K562 (cell line): ENCODE measurements at regions not wholly inside any gene's neighbourhood (a gene's known extent, or its start where the extent isn't known, plus 50 kb on each side); places are given as distances from the start of the nearest gene placed in this dataset.

Experiments
- ETV6 ChIP-seq, 3 experiments: fragments of 150-350 bp in 1 of 3; sonication (generic) in 1 of 3; formaldehyde crosslinking in 1 of 3; IDR thresholded peaks; 2 replicates each; pipeline versions ENCODE4 v1.6.1 to v1.8.0; 2014 to 2022; ENCODE audit warnings: borderline replicate concordance in 2 of 3, low read depth in 2 of 3, antibody characterized with exemption in 1 of 3, low read length in 1 of 3, mild to moderate bottlenecking in 1 of 3, missing genetic modification reagents in 1 of 3
- PREB ChIP-seq: sonication (generic); formaldehyde crosslinking; IDR thresholded peaks from 2 replicates; pipeline ENCODE4 v1.8.1; 2023; ENCODE audit warnings: mild to moderate bottlenecking, missing genetic modification reagents
- TF ChIP-seq, protein P1 (sequence below): sonication (generic); formaldehyde crosslinking; IDR thresholded peaks from 2 replicates; pipeline ENCODE4 v1.8.1; 2023; ENCODE audit warnings: missing genetic modification reagents, mild to moderate bottlenecking, borderline replicate concordance
- TF ChIP-seq, protein P2 (sequence below): sonication (generic); formaldehyde crosslinking; IDR thresholded peaks from 2 replicates; pipeline ENCODE4 v1.8.0; 2023; ENCODE audit warnings: mild to moderate bottlenecking, missing genetic modification reagents

DNA sequence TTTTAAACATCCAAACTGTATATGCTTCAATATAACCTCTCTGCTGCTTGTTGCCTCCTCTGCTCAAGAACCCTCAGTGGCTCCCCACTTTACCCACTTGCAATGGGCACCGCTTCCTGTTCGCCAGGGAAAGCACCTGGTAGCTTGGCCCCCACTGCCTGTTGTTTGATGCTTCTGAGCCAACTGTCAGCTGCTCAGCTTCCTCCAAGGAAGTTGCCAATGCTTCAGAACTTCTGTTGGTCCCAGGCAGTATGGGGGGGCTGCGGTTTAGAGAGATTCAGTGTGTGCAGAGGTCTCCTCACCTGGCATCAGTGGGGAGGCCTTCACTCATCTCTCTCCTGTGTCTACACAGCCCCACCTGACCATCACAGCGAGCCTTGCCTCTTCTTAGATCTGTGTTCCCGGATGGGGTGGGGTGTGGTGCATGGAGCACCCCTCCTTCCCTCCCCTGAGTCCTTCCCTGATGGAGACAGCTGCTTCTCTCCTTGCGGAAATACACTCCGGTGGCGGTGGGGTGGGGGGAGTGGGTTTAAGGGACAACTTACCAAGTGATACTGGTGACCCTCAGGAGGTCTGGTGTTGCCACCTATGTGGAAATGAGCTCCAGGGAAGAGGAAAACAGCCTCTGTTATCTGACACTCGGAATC, 308.1 kb downstream of the CDH26 start (continued):
- TF ChIP-seq PREB (CRISPR knock-in tag) (no peak), ETV6 (IDR thresholded peaks at IDR 0.05; ENCODE audit: borderline replicate concordance in 1 of 2, low read depth in 2 of 2, low read length in 1 of 2) (no peak), ETV6 (CRISPR knock-in tag; IDR thresholded peaks at IDR 0.05; ENCODE audit: borderline replicate concordance) (no peak)
- TF ChIP-seq, protein P1, sequence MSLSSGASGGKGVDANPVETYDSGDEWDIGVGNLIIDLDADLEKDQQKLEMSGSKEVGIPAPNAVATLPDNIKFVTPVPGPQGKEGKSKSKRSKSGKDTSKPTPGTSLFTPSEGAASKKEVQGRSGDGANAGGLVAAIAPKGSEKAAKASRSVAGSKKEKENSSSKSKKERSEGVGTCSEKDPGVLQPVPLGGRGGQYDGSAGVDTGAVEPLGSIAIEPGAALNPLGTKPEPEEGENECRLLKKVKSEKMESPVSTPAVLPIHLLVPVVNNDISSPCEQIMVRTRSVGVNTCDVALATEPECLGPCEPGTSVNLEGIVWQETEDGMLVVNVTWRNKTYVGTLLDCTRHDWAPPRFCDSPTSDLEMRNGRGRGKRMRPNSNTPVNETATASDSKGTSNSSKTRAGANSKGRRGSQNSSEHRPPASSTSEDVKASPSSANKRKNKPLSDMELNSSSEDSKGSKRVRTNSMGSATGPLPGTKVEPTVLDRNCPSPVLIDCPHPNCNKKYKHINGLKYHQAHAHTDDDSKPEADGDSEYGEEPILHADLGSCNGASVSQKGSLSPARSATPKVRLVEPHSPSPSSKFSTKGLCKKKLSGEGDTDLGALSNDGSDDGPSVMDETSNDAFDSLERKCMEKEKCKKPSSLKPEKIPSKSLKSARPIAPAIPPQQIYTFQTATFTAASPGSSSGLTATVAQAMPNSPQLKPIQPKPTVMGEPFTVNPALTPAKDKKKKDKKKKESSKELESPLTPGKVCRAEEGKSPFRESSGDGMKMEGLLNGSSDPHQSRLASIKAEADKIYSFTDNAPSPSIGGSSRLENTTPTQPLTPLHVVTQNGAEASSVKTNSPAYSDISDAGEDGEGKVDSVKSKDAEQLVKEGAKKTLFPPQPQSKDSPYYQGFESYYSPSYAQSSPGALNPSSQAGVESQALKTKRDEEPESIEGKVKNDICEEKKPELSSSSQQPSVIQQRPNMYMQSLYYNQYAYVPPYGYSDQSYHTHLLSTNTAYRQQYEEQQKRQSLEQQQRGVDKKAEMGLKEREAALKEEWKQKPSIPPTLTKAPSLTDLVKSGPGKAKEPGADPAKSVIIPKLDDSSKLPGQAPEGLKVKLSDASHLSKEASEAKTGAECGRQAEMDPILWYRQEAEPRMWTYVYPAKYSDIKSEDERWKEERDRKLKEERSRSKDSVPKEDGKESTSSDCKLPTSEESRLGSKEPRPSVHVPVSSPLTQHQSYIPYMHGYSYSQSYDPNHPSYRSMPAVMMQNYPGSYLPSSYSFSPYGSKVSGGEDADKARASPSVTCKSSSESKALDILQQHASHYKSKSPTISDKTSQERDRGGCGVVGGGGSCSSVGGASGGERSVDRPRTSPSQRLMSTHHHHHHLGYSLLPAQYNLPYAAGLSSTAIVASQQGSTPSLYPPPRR (CRISPR knock-in tag) = no peak
- TF ChIP-seq, protein P2, sequence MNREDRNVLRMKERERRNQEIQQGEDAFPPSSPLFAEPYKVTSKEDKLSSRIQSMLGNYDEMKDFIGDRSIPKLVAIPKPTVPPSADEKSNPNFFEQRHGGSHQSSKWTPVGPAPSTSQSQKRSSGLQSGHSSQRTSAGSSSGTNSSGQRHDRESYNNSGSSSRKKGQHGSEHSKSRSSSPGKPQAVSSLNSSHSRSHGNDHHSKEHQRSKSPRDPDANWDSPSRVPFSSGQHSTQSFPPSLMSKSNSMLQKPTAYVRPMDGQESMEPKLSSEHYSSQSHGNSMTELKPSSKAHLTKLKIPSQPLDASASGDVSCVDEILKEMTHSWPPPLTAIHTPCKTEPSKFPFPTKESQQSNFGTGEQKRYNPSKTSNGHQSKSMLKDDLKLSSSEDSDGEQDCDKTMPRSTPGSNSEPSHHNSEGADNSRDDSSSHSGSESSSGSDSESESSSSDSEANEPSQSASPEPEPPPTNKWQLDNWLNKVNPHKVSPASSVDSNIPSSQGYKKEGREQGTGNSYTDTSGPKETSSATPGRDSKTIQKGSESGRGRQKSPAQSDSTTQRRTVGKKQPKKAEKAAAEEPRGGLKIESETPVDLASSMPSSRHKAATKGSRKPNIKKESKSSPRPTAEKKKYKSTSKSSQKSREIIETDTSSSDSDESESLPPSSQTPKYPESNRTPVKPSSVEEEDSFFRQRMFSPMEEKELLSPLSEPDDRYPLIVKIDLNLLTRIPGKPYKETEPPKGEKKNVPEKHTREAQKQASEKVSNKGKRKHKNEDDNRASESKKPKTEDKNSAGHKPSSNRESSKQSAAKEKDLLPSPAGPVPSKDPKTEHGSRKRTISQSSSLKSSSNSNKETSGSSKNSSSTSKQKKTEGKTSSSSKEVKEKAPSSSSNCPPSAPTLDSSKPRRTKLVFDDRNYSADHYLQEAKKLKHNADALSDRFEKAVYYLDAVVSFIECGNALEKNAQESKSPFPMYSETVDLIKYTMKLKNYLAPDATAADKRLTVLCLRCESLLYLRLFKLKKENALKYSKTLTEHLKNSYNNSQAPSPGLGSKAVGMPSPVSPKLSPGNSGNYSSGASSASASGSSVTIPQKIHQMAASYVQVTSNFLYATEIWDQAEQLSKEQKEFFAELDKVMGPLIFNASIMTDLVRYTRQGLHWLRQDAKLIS (CRISPR knock-in tag) = no peak
